ENCODE measurements at regions not wholly inside any gene's neighbourhood (a gene's known extent, or its start where the extent isn't known, plus 50 kb on each side); places are given as distances from the start of the nearest gene placed in this dataset.

- no peaks in the 10 kb centered on the region; the same call in 1 of the 2 replicates for H3K9me3 ChIP-seq (ENCODE audit: low read length)
- no peaks in the 10 kb centered on the region for H3K79me2 ChIP-seq (ENCODE audit: insufficient read depth, low read length)
- H3K9me2 ChIP-seq (ENCODE audit: low read depth, low read length): no peaks in the 10 kb centered on the region
- no peaks in the 10 kb centered on the region for H3K4me1 ChIP-seq (ENCODE audit: insufficient read depth, low read length, severe bottlenecking)
- H3K4me3 ChIP-seq (ENCODE audit: low read depth, low read length, poor library complexity, severe bottlenecking): no peak overlapping the region
- no peaks in the 10 kb centered on the region for H4K20me1 ChIP-seq (ENCODE audit: insufficient read depth, low read length)
- H2AFZ ChIP-seq (ENCODE audit: low read length): no peak overlapping the region
- H3K36me3 ChIP-seq (ENCODE audit: insufficient read depth, low read length): no peaks in the 10 kb centered on the region
- no peaks in the 10 kb centered on the region for H3F3A ChIP-seq (ENCODE audit: insufficient read depth, low read length)
- TF ChIP-seq EZH2 (IDR thresholded peaks at IDR 0.05; ENCODE audit: borderline replicate concordance, low read length): no peak
- TF ChIP-seq, protein P1, sequence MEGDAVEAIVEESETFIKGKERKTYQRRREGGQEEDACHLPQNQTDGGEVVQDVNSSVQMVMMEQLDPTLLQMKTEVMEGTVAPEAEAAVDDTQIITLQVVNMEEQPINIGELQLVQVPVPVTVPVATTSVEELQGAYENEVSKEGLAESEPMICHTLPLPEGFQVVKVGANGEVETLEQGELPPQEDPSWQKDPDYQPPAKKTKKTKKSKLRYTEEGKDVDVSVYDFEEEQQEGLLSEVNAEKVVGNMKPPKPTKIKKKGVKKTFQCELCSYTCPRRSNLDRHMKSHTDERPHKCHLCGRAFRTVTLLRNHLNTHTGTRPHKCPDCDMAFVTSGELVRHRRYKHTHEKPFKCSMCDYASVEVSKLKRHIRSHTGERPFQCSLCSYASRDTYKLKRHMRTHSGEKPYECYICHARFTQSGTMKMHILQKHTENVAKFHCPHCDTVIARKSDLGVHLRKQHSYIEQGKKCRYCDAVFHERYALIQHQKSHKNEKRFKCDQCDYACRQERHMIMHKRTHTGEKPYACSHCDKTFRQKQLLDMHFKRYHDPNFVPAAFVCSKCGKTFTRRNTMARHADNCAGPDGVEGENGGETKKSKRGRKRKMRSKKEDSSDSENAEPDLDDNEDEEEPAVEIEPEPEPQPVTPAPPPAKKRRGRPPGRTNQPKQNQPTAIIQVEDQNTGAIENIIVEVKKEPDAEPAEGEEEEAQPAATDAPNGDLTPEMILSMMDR (IDR thresholded peaks at IDR 0.05; ENCODE audit: low read length): no peak
- no peak overlapping the region for H3K27ac ChIP-seq (ENCODE audit: low read depth, low read length, poor library complexity, severe bottlenecking)
- no peak overlapping the region for H3K4me2 ChIP-seq (ENCODE audit: low read length)
- no peaks in the 10 kb centered on the region for H3K27me3 ChIP-seq (ENCODE audit: insufficient read depth, low read length)
- H3K9ac ChIP-seq (ENCODE audit: low read length): no peak overlapping the region
Measured at GRCh38 chr13:105634059-105634458, 901.4 kb downstream of the EFNB2 start.

- Histone ChIP-seq H3K9ac (ENCODE audit: low read length) (no peak overlapping the region), H3K4me2 (ENCODE audit: low read length) (no peak overlapping the region), H3F3A (ENCODE audit: insufficient read depth, low read length) (no peaks in the 10 kb centered on the region), H3K4me3 (ENCODE audit: low read depth, low read length, poor library complexity, severe bottlenecking) (no peak overlapping the region), H3K4me1 (ENCODE audit: insufficient read depth, low read length, severe bottlenecking) (no peaks in the 10 kb centered on the region), H3K9me3 (ENCODE audit: low read length) (no peaks in the 10 kb centered on the region; the same call in 1 of the 2 replicates), H2AFZ (ENCODE audit: low read length) (no peak overlapping the region), H3K9me2 (ENCODE audit: low read depth, low read length) (no peaks in the 10 kb centered on the region), H3K36me3 (ENCODE audit: insufficient read depth, low read length) (no peaks in the 10 kb centered on the region), H3K27me3 (ENCODE audit: insufficient read depth, low read length) (no peaks in the 10 kb centered on the region), H3K27ac (ENCODE audit: low read depth, low read length, poor library complexity, severe bottlenecking) (no peak overlapping the region), H3K79me2 (ENCODE audit: insufficient read depth, low read length) (no peaks in the 10 kb centered on the region), H4K20me1 (ENCODE audit: insufficient read depth, low read length) (no peaks in the 10 kb centered on the region)
- TF ChIP-seq, protein P1 (IDR thresholded peaks at IDR 0.05; ENCODE audit: low read length): no peak
- TF ChIP-seq EZH2 (IDR thresholded peaks at IDR 0.05; ENCODE audit: borderline replicate concordance, low read length): no peak
Measured at GRCh38 chr13:105630431-105630830, 905.0 kb downstream of the EFNB2 start.

GRCh38 chr13:105627270-105627669 lies 908.2 kb downstream of the EFNB2 start:
- H3K27me3 ChIP-seq (ENCODE audit: insufficient read depth, low read length): no peaks in the 10 kb centered on the region; the same call in 1 of the 2 replicates
- no peaks in the 10 kb centered on the region for H4K20me1 ChIP-seq (ENCODE audit: insufficient read depth, low read length)
- H3K9me2 ChIP-seq (ENCODE audit: low read depth, low read length): no peaks in the 10 kb centered on the region
- H3K36me3 ChIP-seq (ENCODE audit: insufficient read depth, low read length): no peaks in the 10 kb centered on the region
- H3K9ac ChIP-seq (ENCODE audit: low read length): no peak overlapping the region
- H2AFZ ChIP-seq (ENCODE audit: low read length): no peak overlapping the region
- no peak overlapping the region for H3K27ac ChIP-seq (ENCODE audit: low read depth, low read length, poor library complexity, severe bottlenecking)
- no peak overlapping the region for H3K4me3 ChIP-seq (ENCODE audit: low read depth, low read length, poor library complexity, severe bottlenecking)
- H3F3A ChIP-seq (ENCODE audit: insufficient read depth, low read length): no peaks in the 10 kb centered on the region
- H3K4me2 ChIP-seq (ENCODE audit: low read length): no peak overlapping the region
- H3K9me3 ChIP-seq (ENCODE audit: low read length): no peaks in the 10 kb centered on the region
- no peaks in the 10 kb centered on the region for H3K79me2 ChIP-seq (ENCODE audit: insufficient read depth, low read length)
- TF ChIP-seq, protein P1 (IDR thresholded peaks at IDR 0.05; ENCODE audit: low read length): no peak
- no peak for TF ChIP-seq EZH2 (IDR thresholded peaks at IDR 0.05; ENCODE audit: borderline replicate concordance, low read length)
- H3K4me1 ChIP-seq (ENCODE audit: insufficient read depth, low read length, severe bottlenecking): no peaks in the 10 kb centered on the region
